GM12878 (cell line): ENCODE measurements at regions not wholly inside any gene's neighbourhood (a gene's known extent, or its start where the extent isn't known, plus 50 kb on each side); places are given as distances from the start of the nearest gene placed in this dataset.

Experiments used
- ATAC-seq: fragments of 200-7000 bp; cut with Tn5 transposase; 3 replicates; pipeline ENCODE4 v1.9.1; 2020; ENCODE audit warnings: mild to moderate bottlenecking, moderate library complexity
- BruUV-seq: library from RNA; stranded (reverse); fragments of 400-500 nt; replicated peaks from 2 replicates; lab custom pipeline; 2021; lab: Mats Ljungman, UMichigan
- CTCF ChIA-PET: fragments of 300-600 bp; sonication (Branson Sonifier 250); formaldehyde crosslinking; extraction: SDS; loops from one replicate; lab custom pipeline; 2021; ENCODE audit warnings: inconsistent platforms; lab: Yijun Ruan, JAX
- POLR2A ChIA-PET: fragments of 350-600 bp; formaldehyde crosslinking; extraction: SDS; loops from one replicate; lab custom pipeline; 2021; ENCODE audit warnings: inconsistent platforms; lab: Charles Lee
- RAD21 ChIA-PET: fragments of 300-600 bp; sonication (Branson Sonifier 250); formaldehyde crosslinking; loops from one replicate; lab custom pipeline; 2023; ENCODE audit warnings: antibody characterized with exemption; ENCODE audit not compliant: unreplicated experiment; lab: Charles Lee
- SMC1A ChIA-PET: fragments of 300-600 bp; sonication (Branson Sonifier 250); formaldehyde crosslinking; loops from one replicate; lab custom pipeline; 2023; ENCODE audit not compliant: unreplicated experiment, uncharacterized antibody; lab: Charles Lee
- DNase-seq: peaks from one replicate; pipeline ENCODE4 v3.0.0-alpha.2; 2011; ENCODE audit warnings: low read depth, low spot score
- FAIRE-seq: peaks from 3 replicates; lab custom pipeline; 2011; peaks lifted over from hg19 to GRCh38; lab: Jason Lieb, UNC
- H2AFZ ChIP-seq: 2 replicates; pipeline ENCODE4 v1.6.0; 2011; ENCODE audit warnings: low read depth, low read length, control low read depth; ENCODE audit not compliant: control insufficient read depth
- H3K27ac ChIP-seq: 2 replicates; pipeline ENCODE4 v1.5.1; 2011; ENCODE audit warnings: control low read depth; ENCODE audit not compliant: control insufficient read depth, insufficient read depth
- H3K27me3 ChIP-seq, 2 experiments: replicated peaks in 1 of 2; 2 replicates each; pipeline versions ENCODE4 v1.6.0 to v1.6.1; 2011; ENCODE audit warnings: low read length in 1 of 2; ENCODE audit not compliant: control insufficient read depth in 2 of 2, insufficient read depth in 2 of 2
- H3K36me3 ChIP-seq, 2 experiments: 2 replicates each; pipeline ENCODE4 v1.5.1; 2011; ENCODE audit warnings: low read length in 1 of 2; ENCODE audit not compliant: control insufficient read depth in 2 of 2, insufficient read depth in 2 of 2
- H3K4me1 ChIP-seq: 2 replicates; pipeline ENCODE4 v1.6.1; 2011; ENCODE audit warnings: mild to moderate bottlenecking, low read length, moderate library complexity, mixed read lengths; ENCODE audit not compliant: control insufficient read depth, insufficient read depth
- H3K4me2 ChIP-seq: 2 replicates; pipeline ENCODE4 v1.6.0; 2011; ENCODE audit warnings: control low read depth; ENCODE audit not compliant: control insufficient read depth, insufficient read depth
- H3K4me3 ChIP-seq: fragments of 200-600 bp; sonication (generic); 2 replicates; pipeline ENCODE4 v1.5.1; 2016
- H3K79me2 ChIP-seq: 2 replicates; pipeline ENCODE4 v1.6.0; 2011; ENCODE audit warnings: low read length; ENCODE audit not compliant: control insufficient read depth, insufficient read depth
- H3K9ac ChIP-seq: 2 replicates; pipeline ENCODE4 v1.8.0; 2011; ENCODE audit warnings: low read length, control low read depth, mixed read lengths; ENCODE audit not compliant: control insufficient read depth, insufficient read depth
- H3K9me3 ChIP-seq: replicated peaks from 3 replicates; pipeline ENCODE4 v1.5.1; 2011; ENCODE audit warnings: mild to moderate bottlenecking, low read length; ENCODE audit not compliant: control insufficient read depth, insufficient read depth
- H4K20me1 ChIP-seq: 2 replicates; pipeline ENCODE4 v1.6.0; 2011; ENCODE audit not compliant: control insufficient read depth, insufficient read depth
- BCL11A ChIP-seq: IDR thresholded peaks from 2 replicates; pipeline ENCODE4 v1.6.1; 2011; ENCODE audit warnings: low read depth, low read length
- BHLHE40 ChIP-seq, 2 experiments: fragments of 450-650 bp in 1 of 2; IDR thresholded peaks; 2 replicates each; pipeline ENCODE4 v1.6.1; 2011 to 2017; ENCODE audit warnings: low read depth in 2 of 2, borderline replicate concordance in 1 of 2, improper control_type of control experiment in 1 of 2, low read length in 1 of 2, mild to moderate bottlenecking in 1 of 2
- ETV6 ChIP-seq, 2 experiments: fragments of 450-650 bp in 1 of 2; IDR thresholded peaks in 1 of 2; conservative IDR thresholded peaks in 1 of 2; 2 replicates each; pipeline ENCODE4 v1.6.1; 2014; ENCODE audit warnings: antibody characterized with exemption in 1 of 2, borderline replicate concordance in 1 of 2, low read depth in 1 of 2, mild to moderate bottlenecking in 1 of 2, moderate library complexity in 1 of 2
- FOXK2 ChIP-seq: fragments of 450-650 bp; IDR thresholded peaks from 2 replicates; pipeline ENCODE4 v1.6.1; 2017; ENCODE audit warnings: mild to moderate bottlenecking, moderate library complexity
- HDAC2 ChIP-seq: fragments of 200-600 bp; sonication (generic); IDR thresholded peaks from 2 replicates; pipeline ENCODE4 v1.6.1; 2017
- HDGF ChIP-seq: fragments of 450-650 bp; IDR thresholded peaks from 2 replicates; pipeline ENCODE4 v1.6.1; 2016; ENCODE audit warnings: antibody characterized with exemption
- IRF3 ChIP-seq: fragments of 450-650 bp; IDR thresholded peaks from 2 replicates; pipeline ENCODE4 v1.6.1; 2014; ENCODE audit warnings: mild to moderate bottlenecking
- JUNB ChIP-seq: IDR thresholded peaks from 2 replicates; pipeline ENCODE4 v1.6.1; 2016; ENCODE audit warnings: antibody characterized with exemption, mild to moderate bottlenecking
- KLF5 ChIP-seq: fragments of 450-650 bp; IDR thresholded peaks from 2 replicates; pipeline ENCODE4 v1.6.1; 2014; ENCODE audit warnings: mild to moderate bottlenecking; ENCODE audit not compliant: partially characterized antibody
- MEF2B ChIP-seq: fragments of 450-650 bp; IDR thresholded peaks from 2 replicates; pipeline ENCODE4 v1.6.1; 2018; ENCODE audit warnings: mild to moderate bottlenecking, moderate library complexity; ENCODE audit not compliant: partially characterized antibody, poor library complexity, severe bottlenecking
- NFYB ChIP-seq: IDR thresholded peaks from 2 replicates; pipeline ENCODE4 v1.6.1; 2011; ENCODE audit warnings: low read depth, mild to moderate bottlenecking, low read length, improper control_type of control experiment, moderate library complexity; ENCODE audit not compliant: insufficient read depth
- NR2C1 ChIP-seq: fragments of 450-650 bp; IDR thresholded peaks from 2 replicates; pipeline ENCODE4 v1.6.1; 2017; ENCODE audit warnings: antibody characterized with exemption, mild to moderate bottlenecking, moderate library complexity
- NR2F1 ChIP-seq: fragments of 450-650 bp; conservative IDR thresholded peaks from 2 replicates; pipeline ENCODE4 v1.6.1; 2017; ENCODE audit warnings: mild to moderate bottlenecking
- POLR2AphosphoS2 ChIP-seq: IDR thresholded peaks from 2 replicates; pipeline ENCODE4 v1.6.1; 2011; ENCODE audit warnings: low read depth, mild to moderate bottlenecking, low read length, improper control_type of control experiment, moderate library complexity
- RBBP5 ChIP-seq: fragments of 200-600 bp; sonication (generic); conservative IDR thresholded peaks from 2 replicates; pipeline ENCODE4 v1.6.1; 2016
- RELA ChIP-seq: fragments of 450-650 bp; IDR thresholded peaks from 2 replicates; pipeline ENCODE4 v1.8.0; 2014; ENCODE audit warnings: borderline replicate concordance; ENCODE audit not compliant: partially characterized antibody
- SUPT20H ChIP-seq: IDR thresholded peaks from 2 replicates; pipeline ENCODE4 v1.6.1; 2011; ENCODE audit warnings: low read depth, mild to moderate bottlenecking, low read length, moderate library complexity, borderline replicate concordance; ENCODE audit not compliant: control insufficient read depth
- TAF1 ChIP-seq: IDR thresholded peaks from 2 replicates; pipeline ENCODE4 v1.6.1; 2011; ENCODE audit warnings: mild to moderate bottlenecking, low read depth, low read length, borderline replicate concordance
- TARDBP ChIP-seq: IDR thresholded peaks from 2 replicates; pipeline ENCODE4 v1.6.1; 2016; ENCODE audit warnings: borderline replicate concordance
- ZBTB33 ChIP-seq: fragments of 450-650 bp; IDR thresholded peaks from 2 replicates; pipeline ENCODE4 v1.6.1; 2017; ENCODE audit warnings: mild to moderate bottlenecking
- ZNF24 ChIP-seq: fragments of 450-650 bp; IDR thresholded peaks from 2 replicates; pipeline ENCODE4 v1.6.1; 2017; ENCODE audit warnings: antibody characterized with exemption, mild to moderate bottlenecking
- ZZZ3 ChIP-seq: IDR thresholded peaks from 2 replicates; pipeline ENCODE4 v1.6.1; 2011; ENCODE audit warnings: low read depth; ENCODE audit not compliant: control insufficient read depth, insufficient read length
- WGBS: methylation state at CpG from one replicate; pipeline ENCODE4 v1.1.6; 2016; ENCODE audit warnings: low lambda C conversion rate; ENCODE audit not compliant: insufficient replicate concordance, insufficient coverage; ENCODE audit errors: missing lambda C conversion rate; 5-methylcytosine and 5-hydroxymethylcytosine counted together
- in situ Hi-C: fragments of 300-500 bp; cut with MboI; formaldehyde crosslinking; loops from 9 replicates; pipeline ENCODE4 v1.14.3; 2018; ENCODE audit warnings: mixed read lengths
- intact Hi-C: fragments of 100-400 bp; cut with micrococcal nuclease; formaldehyde crosslinking; loops from one replicate; pipeline ENCODE4 v1.14.2; 2022; ENCODE audit not compliant: unreplicated experiment

- TF ChIP-seq HDGF (no peak), ZNF24 (no peak), RBBP5 (no peak), KLF5 (no peak), BHLHE40 (IDR thresholded peaks at IDR 0.05; ENCODE audit: borderline replicate concordance in 1 of 2, low read depth in 2 of 2, low read length in 1 of 2) (no peak), FOXK2 (no peak), HDAC2 (no peak), NFYB (no peak), JUNB (no peak), MEF2B (no peak), NR2C1 (no peak), BCL11A (no peak)
These were observed 1140.4 kb downstream of the EFNB2 start (continued) for GRCh38 chr13:105395041-105395440.

- BruUV-seq = no TSS peak
- RAD21 ChIA-PET = no interaction called here
- ATAC-seq = no peak
- TF ChIP-seq ZBTB33 (no peak), NR2F1 (no peak), IRF3 (no peak), TARDBP (no peak), RELA (no peak), TAF1 (no peak), POLR2AphosphoS2 (no peak), ZZZ3 (no peak), SUPT20H (no peak), ETV6 (conservative IDR thresholded peaks at IDR 0.05 in 1 of 2, IDR thresholded peaks at IDR 0.05 in 1 of 2; ENCODE audit: borderline replicate concordance in 1 of 2, low read depth in 1 of 2) (no peak)
These were observed 1146.1 kb downstream of the EFNB2 start for GRCh38 chr13:105389373-105389772.

More at GRCh38 chr13:105389373-105389772, 1146.1 kb downstream of the EFNB2 start:
- no peaks in the 10 kb centered on the region for H3K36me3 ChIP-seq
- no peaks in the 10 kb centered on the region for H3K27me3 ChIP-seq
- no peak overlapping the region for H3K9ac ChIP-seq
- intact Hi-C loops = no loop called here
- in situ Hi-C loops = no loop called here
- H3K4me3 ChIP-seq = no peak overlapping the region
- H2AFZ ChIP-seq = no peak overlapping the region
- H3K4me1 ChIP-seq = no peaks in the 10 kb centered on the region
- FAIRE-seq (no peak), DNase-seq (no peak)
- SMC1A ChIA-PET = no interaction called here
- H3K4me2 ChIP-seq = no peak overlapping the region
- no peaks in the 10 kb centered on the region for H3K9me3 ChIP-seq
- POLR2A ChIA-PET = no interaction called here
- CTCF ChIA-PET = interaction anchor here (0.8 kb wide), 1 partner anchor 120 kb away, joined by 3 read pairs; no protein-coding TSS in a partner anchor
- H3K79me2 ChIP-seq = no peaks in the 10 kb centered on the region
- WGBS = 3% methylated on average over 2 of the region's 2 CpGs
- no peak overlapping the region for H3K27ac ChIP-seq
- no peaks in the 10 kb centered on the region for H4K20me1 ChIP-seq
